ENCODE measurements at regions not wholly inside any gene's neighbourhood (a gene's known extent, or its start where the extent isn't known, plus 50 kb on each side); places are given as distances from the start of the nearest gene placed in this dataset.

DNA sequence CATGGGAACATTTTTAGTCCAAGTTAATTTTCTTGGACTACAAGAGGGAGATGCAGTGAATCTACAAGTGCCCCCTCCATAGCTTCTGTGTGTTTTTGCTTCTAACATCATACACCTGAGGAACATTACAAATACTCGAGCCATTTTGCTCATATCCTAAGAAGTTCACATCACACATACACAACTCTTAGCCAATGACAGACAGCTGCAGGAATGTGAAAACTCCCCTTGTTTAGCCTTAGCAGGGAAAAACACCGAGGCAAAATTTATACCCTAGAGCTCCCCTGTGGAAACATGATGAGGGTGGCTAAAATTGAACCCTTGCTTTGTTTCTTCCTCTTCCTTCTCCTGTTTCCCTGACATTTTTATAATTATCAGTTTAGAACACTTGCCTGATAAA is 928.3 kb upstream of the NRXN1 start:
- DNase-seq: no peak
- peaks cover 0 to 6% (median 0%) of the 10 kb centered on the region in 11 donors for H3K9me3 ChIP-seq
- no peaks in the 10 kb centered on the region for H3K4me1 ChIP-seq
- 76 to 90% methylated on average over 2 of the region's 2 CpGs for whole genome bisulfite sequencing, 2 donors
- no peaks in the 10 kb centered on the region for H3K27me3 ChIP-seq
- H3K36me3 ChIP-seq: no peaks in the 10 kb centered on the region
- H3K27ac ChIP-seq: no peak overlapping the region
- intact Hi-C loops (cut with DNase I): no loop called here
- TF ChIP-seq, protein P1, sequence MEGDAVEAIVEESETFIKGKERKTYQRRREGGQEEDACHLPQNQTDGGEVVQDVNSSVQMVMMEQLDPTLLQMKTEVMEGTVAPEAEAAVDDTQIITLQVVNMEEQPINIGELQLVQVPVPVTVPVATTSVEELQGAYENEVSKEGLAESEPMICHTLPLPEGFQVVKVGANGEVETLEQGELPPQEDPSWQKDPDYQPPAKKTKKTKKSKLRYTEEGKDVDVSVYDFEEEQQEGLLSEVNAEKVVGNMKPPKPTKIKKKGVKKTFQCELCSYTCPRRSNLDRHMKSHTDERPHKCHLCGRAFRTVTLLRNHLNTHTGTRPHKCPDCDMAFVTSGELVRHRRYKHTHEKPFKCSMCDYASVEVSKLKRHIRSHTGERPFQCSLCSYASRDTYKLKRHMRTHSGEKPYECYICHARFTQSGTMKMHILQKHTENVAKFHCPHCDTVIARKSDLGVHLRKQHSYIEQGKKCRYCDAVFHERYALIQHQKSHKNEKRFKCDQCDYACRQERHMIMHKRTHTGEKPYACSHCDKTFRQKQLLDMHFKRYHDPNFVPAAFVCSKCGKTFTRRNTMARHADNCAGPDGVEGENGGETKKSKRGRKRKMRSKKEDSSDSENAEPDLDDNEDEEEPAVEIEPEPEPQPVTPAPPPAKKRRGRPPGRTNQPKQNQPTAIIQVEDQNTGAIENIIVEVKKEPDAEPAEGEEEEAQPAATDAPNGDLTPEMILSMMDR (IDR thresholded peaks at IDR 0.05): no peak
- ATAC-seq: no peak
- no peak overlapping the region for H3K4me3 ChIP-seq

DNA sequence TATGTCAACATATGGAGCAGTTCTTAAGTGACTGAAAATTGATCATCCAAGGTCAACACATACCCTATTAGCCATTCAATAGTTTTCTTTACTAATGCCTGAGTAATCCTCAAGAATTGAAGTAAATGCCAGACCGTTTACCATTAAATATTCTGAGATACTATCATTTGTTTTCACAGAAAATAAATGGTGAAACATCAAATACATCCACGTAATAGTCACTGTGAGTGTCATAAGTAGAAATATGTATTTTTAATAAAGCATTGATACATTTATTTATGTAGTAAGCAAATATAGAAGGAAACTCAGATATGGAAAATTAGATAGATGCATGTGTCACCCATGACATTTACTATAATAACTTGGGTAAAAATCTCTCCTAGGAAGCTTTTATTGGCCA is 927.8 kb upstream of the NRXN1 start:
- 54 to 66% methylated on average over 2 of the region's 2 CpGs for WGBS, 2 donors
- H3K9me3 ChIP-seq: peaks cover 0 to 11% (median 0%) of the 10 kb centered on the region in 11 donors
- DNase-seq (no peak), ATAC-seq (no peak)
- H3K4me3 ChIP-seq: no peak overlapping the region
- intact Hi-C loops (cut with DNase I): no loop called here
- TF ChIP-seq, protein P1 (IDR thresholded peaks at IDR 0.05): no peak
- no peaks in the 10 kb centered on the region for H3K36me3 ChIP-seq
- no peak overlapping the region for H3K27ac ChIP-seq
- no peaks in the 10 kb centered on the region for H3K27me3 ChIP-seq
- no peaks in the 10 kb centered on the region for H3K4me1 ChIP-seq

DNA sequence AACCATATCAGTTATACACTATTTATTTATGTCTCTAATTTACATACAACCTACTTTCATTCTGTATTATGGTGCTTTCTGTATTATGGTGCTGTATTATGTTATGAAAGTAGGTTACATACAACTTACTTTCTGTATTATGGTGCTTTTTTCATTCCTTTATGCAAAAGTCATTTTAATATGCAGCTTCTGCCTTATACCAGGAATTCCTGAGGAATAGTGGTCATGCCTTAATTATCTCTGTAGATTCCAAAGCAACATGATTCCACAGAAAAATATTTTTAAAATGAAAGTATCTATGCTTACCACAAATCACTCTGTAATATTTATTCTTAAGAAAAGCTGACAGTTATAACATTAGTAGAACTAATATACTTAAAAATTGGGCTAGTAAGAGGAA is 922.0 kb upstream of the NRXN1 start:
- Histone ChIP-seq H3K4me3 (no peak overlapping the region), H3K4me1 (no peaks in the 10 kb centered on the region), H3K9me3 (peaks cover 0 to 38% (median 7%) of the 10 kb centered on the region in 11 donors), H3K36me3 (no peaks in the 10 kb centered on the region), H3K27me3 (no peaks in the 10 kb centered on the region), H3K27ac (no peak overlapping the region)
- ATAC-seq (no peak), DNase-seq (no peak)
- intact Hi-C loops (cut with DNase I): loop anchor here in 1 of 10 donors (5.0 kb wide), 1 partner anchor 508 kb away; no protein-coding TSS in a partner anchor
- TF ChIP-seq, protein P1 (IDR thresholded peaks at IDR 0.05): no peak

DNA sequence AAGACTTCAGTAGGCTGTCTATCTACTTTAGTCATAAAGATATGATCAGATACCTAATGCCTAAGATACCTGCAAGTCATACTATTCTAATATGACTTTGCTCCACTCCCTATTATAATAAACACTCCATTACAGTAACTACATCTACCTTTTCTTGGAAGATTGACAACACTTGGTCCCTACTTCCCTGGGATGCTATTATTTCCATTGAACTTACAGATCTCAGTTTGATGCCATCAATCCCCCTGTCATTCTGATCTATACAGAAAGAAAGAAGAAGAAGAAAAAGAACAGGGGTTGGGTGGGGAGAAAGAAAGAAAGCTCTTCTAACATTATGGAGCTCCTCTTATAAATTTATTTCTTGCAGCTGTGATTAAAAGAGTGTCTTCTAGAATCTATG is 889.1 kb upstream of the NRXN1 start:
- intact Hi-C loops (cut with DNase I): no loop called here
- Histone ChIP-seq H3K4me3 (no peak overlapping the region), H3K4me1 (no peaks in the 10 kb centered on the region), H3K36me3 (no peaks in the 10 kb centered on the region), H3K27me3 (no peaks in the 10 kb centered on the region), H3K9me3 (peaks cover 0 to 36% (median 16%) of the 10 kb centered on the region in 11 donors), H3K27ac (no peak overlapping the region)
- DNase-seq (no peak), ATAC-seq (no peak)
- TF ChIP-seq, protein P1 (IDR thresholded peaks at IDR 0.05): no peak

DNA sequence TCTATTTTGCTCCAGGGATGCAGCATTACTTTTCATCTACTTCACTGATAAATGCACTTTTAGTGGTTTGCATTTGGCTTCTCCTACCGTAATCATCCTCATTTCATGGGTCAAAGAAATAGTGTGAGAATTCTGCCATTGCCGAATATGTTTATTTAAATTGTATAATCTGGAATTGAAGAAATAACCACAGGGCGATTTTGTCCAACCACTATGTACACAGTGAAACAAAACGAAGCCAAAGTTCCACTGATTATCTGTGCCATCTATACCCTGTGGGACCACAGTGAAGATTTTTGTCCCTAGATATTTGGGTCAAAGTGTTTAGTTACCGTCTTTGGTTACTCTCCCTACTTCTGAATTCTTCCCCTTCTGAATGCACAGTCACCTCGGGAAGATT is 888.6 kb upstream of the NRXN1 start:
- ATAC-seq (no peak), DNase-seq (no peak)
- WGBS, 2 donors: 73 to 75% methylated on average over 6 of the region's 6 CpGs
- Histone ChIP-seq H3K36me3 (no peaks in the 10 kb centered on the region), H3K4me3 (no peak overlapping the region), H3K27ac (no peak overlapping the region), H3K9me3 (peaks cover 0 to 36% (median 18%) of the 10 kb centered on the region in 11 donors), H3K4me1 (no peaks in the 10 kb centered on the region), H3K27me3 (no peaks in the 10 kb centered on the region)
- intact Hi-C loops (cut with DNase I): no loop called here
- TF ChIP-seq, protein P1 (IDR thresholded peaks at IDR 0.05): no peak
